Neuronal stem cell (in vitro differentiated cells): ENCODE measurements at regions not wholly inside any gene's neighbourhood (a gene's known extent, or its start where the extent isn't known, plus 50 kb on each side); places are given as distances from the start of the nearest gene placed in this dataset.

ENCODE experiments used
- DNase-seq: peaks from one replicate; pipeline ENCODE4 v3.0.0-alpha.2; 2013; ENCODE audit warnings: low spot score
- H2AFZ ChIP-seq: one replicate; pipeline ENCODE4 v1.6.1; 2013; ENCODE audit warnings: mild to moderate bottlenecking, low read length, inconsistent platforms
- H2AK5ac ChIP-seq: 2 replicates; pipeline ENCODE4 v1.6.1; 2013; ENCODE audit warnings: low read depth, mild to moderate bottlenecking, inconsistent platforms, low read length, moderate library complexity, mixed read lengths
- H2BK120ac ChIP-seq: 2 replicates; pipeline ENCODE4 v1.6.1; 2013; ENCODE audit warnings: low read depth, mild to moderate bottlenecking, inconsistent platforms, low read length, moderate library complexity, mixed read lengths
- H2BK12ac ChIP-seq: one replicate; pipeline ENCODE4 v1.6.1; 2013; ENCODE audit warnings: low read length, inconsistent platforms
- H2BK15ac ChIP-seq: 2 replicates; pipeline ENCODE4 v1.6.1; 2013; ENCODE audit warnings: mild to moderate bottlenecking, low read length, inconsistent platforms, mixed read lengths
- H2BK5ac ChIP-seq: one replicate; pipeline ENCODE4 v1.6.1; 2013; ENCODE audit warnings: inconsistent platforms, mild to moderate bottlenecking, low read length, moderate library complexity
- H3K14ac ChIP-seq: one replicate; pipeline ENCODE4 v1.6.1; 2013; ENCODE audit warnings: low read length, inconsistent platforms
- H3K18ac ChIP-seq: 2 replicates; pipeline ENCODE4 v1.6.1; 2013; ENCODE audit warnings: low read length, inconsistent platforms
- H3K23ac ChIP-seq: 2 replicates; pipeline ENCODE4 v1.6.1; 2013; ENCODE audit warnings: low read depth, mild to moderate bottlenecking, mixed read lengths, low read length, inconsistent platforms; ENCODE audit not compliant: poor library complexity
- H3K27ac ChIP-seq: replicated peaks from 3 replicates; pipeline ENCODE4 v1.5.1; 2013; ENCODE audit warnings: low read length, inconsistent platforms
- H3K27me3 ChIP-seq, 3 experiments: 2 replicates each; pipeline ENCODE4 v1.6.1; 2013; ENCODE audit warnings: low read length in 3 of 3, mild to moderate bottlenecking in 2 of 3, inconsistent platforms in 1 of 3, low read depth in 1 of 3, mixed read lengths in 1 of 3, moderate library complexity in 1 of 3; ENCODE audit not compliant: control insufficient read depth in 3 of 3, insufficient read depth in 3 of 3
- H3K36me3 ChIP-seq, 2 donors: replicated peaks in 1 of 2; 2 replicates each; pipeline ENCODE4 v1.6.1; 2013; ENCODE audit warnings: low read length in 2 of 2; ENCODE audit not compliant: control insufficient read depth in 2 of 2, insufficient read depth in 2 of 2
- H3K4ac ChIP-seq: 2 replicates; pipeline ENCODE4 v1.6.1; 2013; ENCODE audit warnings: inconsistent platforms, mild to moderate bottlenecking, low read length, moderate library complexity
- H3K4me1 ChIP-seq, 2 donors: 1 replicate in 1 of 2; 2 replicates in 1 of 2; pipeline ENCODE4 v1.6.1; 2013; ENCODE audit warnings: low read length in 2 of 2, low read depth in 1 of 2; ENCODE audit not compliant: control insufficient read depth in 2 of 2, insufficient read depth in 1 of 2
- H3K4me2 ChIP-seq: one replicate; pipeline ENCODE4 v1.6.1; 2013; ENCODE audit warnings: mild to moderate bottlenecking, low read length, inconsistent platforms; ENCODE audit not compliant: insufficient read depth, poor library complexity, severe bottlenecking
- H3K4me3 ChIP-seq, 2 donors: 2 replicates each; pipeline ENCODE4 v1.5.1; 2013; ENCODE audit warnings: low read length in 2 of 2, mild to moderate bottlenecking in 2 of 2, inconsistent platforms in 1 of 2, moderate library complexity in 1 of 2
- H3K79me1 ChIP-seq: one replicate; pipeline ENCODE4 v1.6.1; 2013; ENCODE audit warnings: low read depth, mild to moderate bottlenecking, inconsistent platforms, low read length, moderate library complexity
- H3K9ac ChIP-seq: one replicate; pipeline ENCODE4 v1.6.1; 2013; ENCODE audit warnings: mild to moderate bottlenecking, low read depth, low read length, inconsistent platforms; ENCODE audit not compliant: poor library complexity
- H3K9me3 ChIP-seq, 2 donors: replicated peaks in 1 of 2; 2 replicates each; pipeline versions ENCODE3 to v1.6.1; 2013; ENCODE audit warnings: low read length in 2 of 2, mild to moderate bottlenecking in 2 of 2, inconsistent platforms in 1 of 2, low read depth in 1 of 2, mixed read lengths in 1 of 2, moderate library complexity in 1 of 2; ENCODE audit not compliant: control insufficient read depth in 2 of 2, insufficient read depth in 1 of 2
- H4K8ac ChIP-seq: one replicate; pipeline ENCODE4 v1.6.1; 2013; ENCODE audit warnings: low read depth, mild to moderate bottlenecking, inconsistent platforms, low read length, moderate library complexity
- H4K91ac ChIP-seq: one replicate; pipeline ENCODE4 v1.6.1; 2013; ENCODE audit warnings: low read length, low read depth, mild to moderate bottlenecking, inconsistent platforms; ENCODE audit not compliant: poor library complexity
- WGBS, 2 donors: extraction: QIAGEN DNeasy Blood & Tissue Kit; methylation state at CpG; one replicate each; pipeline ENCODE4 v1.1.7; 2013; ENCODE audit warnings: missing lambda C conversion rate in 2 of 2, mixed read lengths in 1 of 2; ENCODE audit not compliant: insufficient read length in 2 of 2, insufficient replicate concordance in 1 of 2; ENCODE audit errors: extremely low coverage in 2 of 2; 5-methylcytosine and 5-hydroxymethylcytosine counted together

DNA sequence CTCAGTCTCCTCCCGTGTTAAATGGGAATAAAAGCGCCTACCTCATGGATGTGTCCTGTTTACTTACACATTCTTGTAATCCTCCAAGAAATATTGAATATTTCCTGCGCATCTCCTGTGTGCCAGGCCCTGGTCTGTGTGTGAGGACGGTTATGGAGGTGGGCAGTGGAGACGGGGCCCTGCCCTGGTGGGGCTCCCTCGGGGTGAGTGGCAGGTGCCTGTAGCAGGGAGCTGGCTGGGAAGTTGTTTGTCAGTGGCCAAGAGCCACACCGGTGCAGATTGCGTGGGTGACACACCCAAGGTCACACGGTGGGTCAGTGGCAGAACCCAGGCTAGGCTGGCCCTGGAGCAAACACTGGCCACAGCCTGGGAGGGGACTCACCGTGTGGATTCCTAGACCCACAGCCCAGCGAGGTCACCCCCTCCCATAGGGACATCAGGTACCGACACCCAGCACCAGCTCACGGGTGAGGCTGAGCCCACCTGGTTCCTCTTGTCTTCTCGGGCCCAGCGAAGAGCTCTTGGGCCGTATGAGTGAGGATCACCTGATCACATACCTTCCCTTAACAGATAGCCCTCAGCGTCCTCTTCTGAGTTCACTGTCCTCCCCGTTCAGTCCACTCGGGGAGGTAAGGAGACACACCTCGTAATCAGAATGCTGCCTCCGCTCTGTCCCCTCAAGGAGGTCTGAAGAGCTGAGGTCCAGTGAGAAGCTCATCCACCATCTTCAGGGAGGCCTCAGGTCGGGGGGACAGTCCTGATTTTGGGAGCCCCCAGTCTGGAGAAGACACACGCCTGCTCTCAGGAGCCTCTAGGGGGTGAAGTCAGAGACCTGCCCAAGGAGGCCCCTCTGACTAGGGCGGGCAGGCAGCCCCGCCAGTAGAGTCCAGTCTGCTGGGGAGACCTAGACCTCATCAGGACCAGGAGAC lies 349.6 kb downstream of the MATN1 start:
- peak overlapping the region; percentile 25 for H2BK15ac ChIP-seq
- no peak overlapping the region for H3K14ac ChIP-seq
- H2BK120ac ChIP-seq: peak overlapping the region; percentile 9
- H4K8ac ChIP-seq: no peak overlapping the region
- no peak overlapping the region for H3K4ac ChIP-seq
- H3K23ac ChIP-seq: no peak overlapping the region
- no peaks in the 10 kb centered on the region for H3K79me1 ChIP-seq
- peaks cover 0 to 14% of the 10 kb centered on the region in 2 donors for H3K4me1 ChIP-seq
- no peak overlapping the region for H3K27ac ChIP-seq
- peak overlapping the region; percentile 94 for H2AK5ac ChIP-seq
- H3K4me3 ChIP-seq: no peak overlapping the region
- no peak for DNase-seq
- no peak overlapping the region for H4K91ac ChIP-seq
- no peak overlapping the region for H2BK5ac ChIP-seq
- H2BK12ac ChIP-seq: peak overlapping the region; percentile 7
- no peaks in the 10 kb centered on the region for H3K9me3 ChIP-seq
- no peak overlapping the region for H3K9ac ChIP-seq
- no peaks in the 10 kb centered on the region for H3K27me3 ChIP-seq
- H3K36me3 ChIP-seq: no peaks in the 10 kb centered on the region
- WGBS, 2 donors: no CpG with 5 or more reads among the region's 25 CpGs
- no peak overlapping the region for H2AFZ ChIP-seq
- H3K18ac ChIP-seq: peak overlapping the region; percentile 60
- H3K4me2 ChIP-seq: no peak overlapping the region

DNA sequence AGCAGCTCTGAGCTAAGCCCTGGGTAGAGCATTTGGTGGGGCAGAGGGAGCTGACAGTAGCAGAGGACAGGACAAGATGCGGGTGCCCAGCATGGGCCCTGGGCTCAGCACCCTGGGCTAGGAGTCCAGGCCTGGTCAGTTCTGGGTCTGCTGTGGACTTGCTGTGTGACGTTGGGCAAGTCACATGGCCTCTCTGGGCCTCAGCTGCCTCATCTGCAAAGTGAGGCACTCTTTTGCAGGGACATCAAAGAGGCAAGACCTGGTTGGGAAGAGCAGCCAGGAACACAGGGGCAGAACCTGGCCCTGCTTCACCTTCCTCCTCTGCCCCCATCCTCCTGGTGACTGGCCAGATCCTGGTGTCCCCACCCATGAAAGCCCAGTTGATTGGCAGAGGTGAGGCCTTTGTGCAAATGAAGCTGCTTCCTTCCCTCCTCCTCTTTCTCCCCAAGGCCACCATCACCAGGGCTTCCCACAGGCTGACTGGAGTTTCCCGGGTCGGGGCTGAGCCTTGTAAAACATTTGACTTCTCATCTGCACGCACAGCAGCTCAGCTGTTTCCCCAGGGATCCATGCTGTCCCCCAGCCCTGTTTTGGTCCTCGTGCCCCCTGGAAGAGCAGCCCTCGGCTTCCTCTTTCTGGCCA lies 350.5 kb downstream of the MATN1 start:
- H3K27ac ChIP-seq: no peak overlapping the region
- no peak overlapping the region for H3K4ac ChIP-seq
- H2BK12ac ChIP-seq: peak overlapping the region; percentile 30
- H2BK120ac ChIP-seq: no peak overlapping the region
- H2AK5ac ChIP-seq: peak overlapping the region; percentile 94
- no peak overlapping the region for H3K4me2 ChIP-seq
- H2BK5ac ChIP-seq: no peak overlapping the region
- no peaks in the 10 kb centered on the region for H3K36me3 ChIP-seq
- WGBS, 2 donors: no CpG with 5 or more reads among the region's 7 CpGs
- H3K27me3 ChIP-seq: no peaks in the 10 kb centered on the region
- H3K9me3 ChIP-seq: no peaks in the 10 kb centered on the region
- no peak overlapping the region for H3K23ac ChIP-seq
- no peak overlapping the region for H2AFZ ChIP-seq
- H4K91ac ChIP-seq: no peak overlapping the region
- H4K8ac ChIP-seq: no peak overlapping the region
- H3K18ac ChIP-seq: peak overlapping the region; percentile 24
- no peak overlapping the region for H3K9ac ChIP-seq
- H3K4me1 ChIP-seq: peaks cover 0 to 10% of the 10 kb centered on the region in 2 donors
- H2BK15ac ChIP-seq: no peak overlapping the region
- DNase-seq: no peak
- H3K79me1 ChIP-seq: no peaks in the 10 kb centered on the region
- no peak overlapping the region for H3K4me3 ChIP-seq
- no peak overlapping the region for H3K14ac ChIP-seq

GRCh38 chr1:30371888-30372791 lies 351.2 kb downstream of the MATN1 start:
- DNase-seq: no peak
- WGBS, 2 donors: no CpG with 5 or more reads among the region's 7 CpGs
- no peak overlapping the region for H3K4ac ChIP-seq

More at GRCh38 chr1:30371888-30372791, 351.2 kb downstream of the MATN1 start:
- no peaks in the 10 kb centered on the region for H3K9me3 ChIP-seq
- peak overlapping the region; percentile 24 for H3K18ac ChIP-seq
- H2BK120ac ChIP-seq: no peak overlapping the region
- H3K23ac ChIP-seq: no peak overlapping the region
- no peak overlapping the region for H3K27ac ChIP-seq
- H2BK12ac ChIP-seq: peak overlapping the region; percentile 30
- peak overlapping the region; percentile 46 for H4K91ac ChIP-seq
- no peak overlapping the region for H2BK5ac ChIP-seq
- H3K27me3 ChIP-seq: no peaks in the 10 kb centered on the region
- no peak overlapping the region for H3K4me3 ChIP-seq
- peak overlapping the region; percentile 78 for H2AK5ac ChIP-seq
- no peak overlapping the region for H3K4me2 ChIP-seq
- H2AFZ ChIP-seq: no peak overlapping the region
- H2BK15ac ChIP-seq: no peak overlapping the region
- H3K79me1 ChIP-seq: no peaks in the 10 kb centered on the region
- H3K4me1 ChIP-seq: peaks cover 0 to 3% of the 10 kb centered on the region in 2 donors
- H4K8ac ChIP-seq: no peak overlapping the region
- no peak overlapping the region for H3K9ac ChIP-seq
- H3K14ac ChIP-seq: no peak overlapping the region
- H3K36me3 ChIP-seq: no peaks in the 10 kb centered on the region
